ENCODE measurements at regions not wholly inside any gene's neighbourhood (a gene's known extent, or its start where the extent isn't known, plus 50 kb on each side); places are given as distances from the start of the nearest gene placed in this dataset.

DNA sequence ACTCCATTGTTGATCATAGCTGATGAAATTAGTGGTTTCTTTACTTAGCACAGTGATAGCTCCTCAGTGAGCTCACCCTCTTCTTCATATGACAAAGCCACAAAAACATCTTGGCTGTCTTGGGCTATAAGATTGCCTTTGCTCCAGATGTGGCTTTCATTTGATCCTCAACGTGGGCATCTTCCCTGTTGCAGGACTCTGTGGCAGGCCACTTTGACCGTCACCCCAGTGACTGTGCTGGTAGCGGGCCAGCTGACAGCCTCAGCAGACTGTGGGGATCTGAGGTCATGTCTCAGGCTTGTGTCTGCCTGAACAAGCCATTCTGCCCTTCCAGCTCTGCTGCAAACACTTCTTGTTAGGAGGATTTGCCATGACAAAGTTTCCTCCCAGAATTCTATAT, 422.2 kb downstream of the NR2F1-AS1 start:
- no peak for DNase-seq

- no peak for DNase-seq
These were observed 424.5 kb downstream of the NR2F1-AS1 start for GRCh38 chr5:93156566-93156965.

GRCh38 chr5:93154535-93154934, 426.5 kb downstream of the NR2F1-AS1 start:
- no peak for DNase-seq

- DNase-seq: no peak
These were observed 427.6 kb downstream of the NR2F1-AS1 start for GRCh38 chr5:93153461-93153860.

DNA sequence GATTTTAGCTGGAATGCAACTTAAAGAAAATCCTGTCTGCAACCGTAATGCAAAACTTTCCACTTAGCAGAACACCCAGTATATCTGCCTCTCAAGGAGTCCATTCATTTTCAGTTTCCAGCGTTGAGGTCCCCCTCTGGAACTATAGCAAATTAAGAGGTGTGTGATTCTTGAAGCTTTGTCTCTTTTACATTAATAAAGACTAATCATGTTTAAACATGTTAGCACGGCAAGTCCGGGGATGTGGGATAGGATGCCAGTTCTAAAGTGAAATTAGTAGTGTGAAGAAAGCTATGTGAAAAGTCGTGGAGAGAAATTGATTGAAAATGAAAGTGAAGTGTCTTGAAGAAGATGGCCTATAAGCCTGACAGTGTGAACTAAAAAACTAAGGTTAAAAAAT, 429.1 kb downstream of the NR2F1-AS1 start:
- DNase-seq: no peak

- no peak for DNase-seq
These were observed 429.9 kb downstream of the NR2F1-AS1 start for GRCh38 chr5:93151121-93151520.

DNA sequence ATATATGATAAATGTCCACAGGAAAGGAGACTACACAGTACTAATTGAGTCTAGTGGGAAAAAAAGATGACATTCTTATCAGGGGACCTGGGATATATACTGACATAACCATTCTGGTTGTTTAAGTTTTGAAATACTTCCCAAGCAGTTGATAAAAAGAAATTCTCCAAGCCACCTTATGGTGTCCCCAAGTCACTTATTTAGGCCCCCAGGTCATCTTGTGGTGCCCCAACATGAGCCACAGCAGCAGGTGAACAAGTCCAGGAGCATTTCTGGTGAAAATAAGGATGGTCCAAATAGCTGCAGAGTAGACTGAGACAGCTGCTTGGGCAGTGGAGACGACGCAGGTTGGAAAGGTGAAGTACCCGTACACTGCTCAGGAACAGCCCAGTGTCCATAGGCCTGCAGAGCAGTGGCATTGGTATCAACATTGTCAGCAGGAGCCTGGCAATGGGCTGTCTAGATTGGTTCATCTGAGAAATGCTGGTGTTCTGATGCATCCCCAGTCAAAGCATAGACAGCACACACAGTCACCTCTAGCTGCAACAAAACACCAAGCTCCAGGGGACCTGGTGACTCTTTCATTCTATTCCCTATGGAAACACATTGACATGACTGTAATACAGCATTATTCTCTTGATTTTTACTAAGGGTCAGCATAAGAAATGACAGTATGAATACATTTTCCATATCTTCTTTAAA, 430.6 kb downstream of the NR2F1-AS1 start:
- DNase-seq: no peak

GRCh38 chr5:93145767-93146166, 435.3 kb downstream of the NR2F1-AS1 start:
- DNase-seq: no peak

GRCh38 chr5:93145019-93145418, 436.0 kb downstream of the NR2F1-AS1 start:
- DNase-seq: no peak

DNA sequence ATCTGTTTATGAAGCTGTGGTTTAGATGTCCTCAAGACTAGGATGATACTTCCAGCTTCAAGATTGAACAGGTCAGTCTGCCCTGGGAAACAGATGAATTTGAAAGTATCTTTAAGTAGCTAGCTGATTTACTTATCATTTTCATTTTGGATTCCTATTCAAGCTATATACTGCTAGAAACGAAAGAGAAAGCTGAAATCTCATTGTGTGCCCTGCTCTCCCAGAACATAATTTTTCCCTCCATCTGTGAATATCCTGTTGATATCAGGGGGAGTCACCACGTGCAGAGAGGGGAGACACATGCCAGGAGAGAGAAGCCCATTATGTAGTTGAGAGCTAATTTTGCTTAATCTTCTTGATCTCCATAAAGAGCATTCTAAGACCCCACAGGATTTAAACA, 439.1 kb downstream of the NR2F1-AS1 start:
- no peak for DNase-seq

- DNase-seq: no peak
These were observed 450.2 kb downstream of the NR2F1-AS1 start for GRCh38 chr5:93130624-93131490.

- DNase-seq: no peak
These were observed 454.4 kb downstream of the NR2F1-AS1 start for GRCh38 chr5:93126634-93127033.

DNA sequence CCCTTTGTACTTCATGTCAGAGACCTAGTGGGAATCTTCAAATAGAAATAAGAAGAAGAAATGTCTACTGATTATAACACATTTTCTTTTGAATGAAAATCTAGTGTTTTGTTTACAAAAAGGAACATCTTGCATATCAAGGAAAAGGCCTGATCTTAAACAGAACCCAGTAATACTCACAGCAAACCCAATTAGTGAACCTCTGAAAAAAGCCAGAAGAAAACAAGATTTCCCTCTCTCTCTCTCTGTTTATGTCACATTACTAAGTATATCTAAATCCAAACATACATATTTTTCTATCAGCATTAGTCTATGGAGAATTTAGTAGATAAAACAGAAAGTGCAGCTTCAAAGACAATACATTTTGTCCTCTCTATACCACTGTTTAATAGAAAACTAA, 457.9 kb downstream of the NR2F1-AS1 start:
- DNase-seq: no peak

DNA sequence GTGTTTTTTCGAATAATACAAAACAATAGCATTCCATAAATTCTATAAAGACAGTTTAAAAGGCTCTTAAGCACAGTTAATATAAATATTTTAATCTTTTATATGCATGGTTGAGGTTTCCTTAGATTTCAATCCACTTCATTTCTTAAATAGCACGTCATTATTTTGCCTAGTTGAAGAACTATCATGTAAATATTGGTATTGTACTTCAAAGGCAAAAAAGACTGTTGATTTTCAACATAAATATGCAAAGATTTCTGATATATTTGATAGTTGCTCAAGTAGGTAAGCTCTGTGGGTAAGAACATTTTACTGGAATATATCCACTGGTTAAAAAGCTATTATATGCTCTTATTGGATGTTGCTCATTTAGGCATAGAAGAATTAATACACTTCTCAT, 458.6 kb downstream of the NR2F1-AS1 start:
- DNase-seq: no peak

- DNase-seq: no peak
These were observed 460.2 kb downstream of the NR2F1-AS1 start for GRCh38 chr5:93120771-93121170.

DNA sequence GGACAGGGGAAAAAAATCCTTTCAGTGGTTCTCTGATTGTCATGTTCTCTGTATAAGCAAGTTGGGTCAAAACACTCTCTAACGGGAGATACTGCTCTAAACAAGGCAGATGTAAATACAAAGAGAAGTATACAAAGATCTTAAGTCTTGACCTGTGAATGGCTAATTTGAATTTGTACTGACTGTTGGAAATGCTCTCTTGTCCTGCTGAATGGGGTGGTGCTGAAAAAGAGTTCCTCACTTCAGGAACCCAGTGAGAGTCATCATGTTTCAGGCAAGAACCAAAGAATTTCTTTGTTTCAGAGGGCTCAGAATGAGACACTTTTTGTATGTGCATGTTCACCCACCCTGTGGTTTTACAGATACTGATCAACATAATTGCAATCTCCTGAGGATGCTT, 461.0 kb downstream of the NR2F1-AS1 start:
- DNase-seq: no peak

DNA sequence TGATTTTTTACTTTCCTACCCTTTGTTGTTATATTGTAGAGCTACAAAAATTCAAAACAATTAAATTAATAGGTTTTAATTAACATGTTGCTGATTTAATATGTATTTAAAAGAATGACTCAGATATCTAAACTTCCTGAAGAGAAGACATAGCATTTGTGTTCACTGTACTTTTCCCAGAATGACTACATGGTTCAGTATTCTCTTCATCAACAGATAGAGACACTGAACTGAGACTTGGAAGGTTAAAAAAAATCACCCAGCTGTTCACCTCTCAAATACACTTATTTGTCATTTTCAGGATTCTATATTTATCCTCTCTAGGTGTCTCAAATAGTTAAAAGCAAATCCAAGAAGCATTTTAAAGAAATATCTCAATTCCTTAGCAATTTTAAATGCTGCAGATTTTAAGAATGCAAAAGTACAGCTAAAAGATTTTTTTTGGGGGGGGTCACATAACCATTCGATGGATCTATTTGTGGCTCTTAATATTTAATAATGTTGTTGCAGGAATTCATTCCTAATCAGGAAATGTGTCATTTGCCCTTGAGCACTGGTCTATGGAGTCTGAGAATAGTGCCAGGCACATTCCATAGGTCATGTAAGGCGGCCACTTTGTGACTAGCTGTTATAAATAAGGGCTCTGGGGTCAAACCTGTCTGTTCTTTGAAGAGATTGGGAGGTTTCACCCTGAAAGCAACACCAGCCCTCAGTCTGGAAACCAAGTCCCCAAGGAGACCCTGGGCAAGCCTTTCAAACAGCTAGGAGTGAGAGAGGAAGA, 463.1 kb downstream of the NR2F1-AS1 start:
- no peak for DNase-seq

- DNase-seq: no peak
These were observed 473.1 kb downstream of the NR2F1-AS1 start for GRCh38 chr5:93107805-93108520.

GRCh38 chr5:93107141-93107540, 473.9 kb downstream of the NR2F1-AS1 start:
- DNase-seq: no peak

GRCh38 chr5:93101661-93102060, 479.4 kb downstream of the NR2F1-AS1 start:
- DNase-seq: no peak

DNA sequence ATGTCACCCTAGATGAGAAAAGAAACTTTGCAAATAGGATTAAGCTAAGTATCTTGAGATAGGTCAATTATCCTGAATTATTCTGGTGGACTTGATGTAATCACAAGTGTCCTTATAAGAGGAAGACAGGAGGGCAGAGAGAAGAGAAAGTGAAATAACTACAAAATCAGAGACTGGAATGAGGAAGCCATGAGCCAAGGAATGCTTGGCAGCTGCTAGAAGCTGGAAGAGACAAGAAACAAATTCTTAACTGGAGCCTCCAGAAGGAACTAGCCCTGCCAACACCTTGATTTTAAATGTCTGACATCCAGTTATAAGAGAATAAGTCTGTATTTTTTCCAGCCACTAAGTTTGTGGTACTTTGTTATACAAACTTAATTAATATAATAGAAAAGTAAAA, 480.0 kb downstream of the NR2F1-AS1 start:
- DNase-seq: no peak

DNA sequence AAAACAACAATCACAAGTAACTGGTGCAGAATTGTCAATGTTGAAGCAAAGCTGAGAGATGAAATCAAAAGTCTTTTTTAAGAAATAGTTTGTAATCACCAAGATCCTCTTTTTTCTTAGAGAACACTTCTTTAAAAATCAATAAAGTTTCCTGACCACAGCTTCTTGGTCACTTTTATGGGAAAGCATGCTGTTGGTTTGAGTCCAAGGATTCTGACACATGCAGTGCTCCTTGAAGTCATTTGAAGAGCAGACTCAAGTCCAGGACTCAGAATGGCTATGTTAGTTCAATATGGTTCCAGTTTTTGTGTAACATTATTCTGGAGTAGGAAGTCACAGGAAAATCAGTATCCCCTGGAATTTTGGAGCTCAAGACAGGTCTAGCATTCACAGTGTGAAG, 480.6 kb downstream of the NR2F1-AS1 start:
- no peak for DNase-seq

GRCh38 chr5:93099902-93100347, 481.1 kb downstream of the NR2F1-AS1 start:
- DNase-seq: no peak

Measured in stimulated activated naive CD4-positive, alpha-beta T cell (primary cell).